Heart left ventricle (tissue), 13 donors: ENCODE measurements at regions not wholly inside any gene's neighbourhood (a gene's known extent, or its start where the extent isn't known, plus 50 kb on each side); places are given as distances from the start of the nearest gene placed in this dataset.

ENCODE experiments used
- POLR2A ChIP-seq, 2 donors: fragments of 450-650 bp; IDR thresholded peaks; one replicate each; pipeline ENCODE4 v1.6.1; 2017; ENCODE audit warnings: antibody characterized with exemption in 2 of 2, mild to moderate bottlenecking in 2 of 2, moderate library complexity in 2 of 2
- TF ChIP-seq, protein P1 (sequence below), 12 donors: fragments of 200-600 bp; sonication (generic) in 4 of 12; IDR thresholded peaks; one replicate each; pipeline versions ENCODE4 v1.5.0 to v1.8.0; 2018 to 2022; ENCODE audit warnings: antibody characterized with exemption in 12 of 12, mild to moderate bottlenecking in 5 of 12
- donor health status: ischemic (EF 13 %, LVEDD 7.1; RV severe dilation, severe dysfunction).
- donor health status: DM: no; HTN: yes; CAD: no.
- donor health status: DM: no; HTN: no; CAD: no.
- donor health status: ischemic (EF 25% LVEDD 6.9; RV normal size, moderate dysfunction).
- donor health status: ischemic (EF 25% LVEDD 5.7; RV mildly dilated, moderate dysfunction).
- donor health status: ischemic (EF 35%, LVEDD 5.7; RV mildly dilated, moderate dysfunction).
- donor health status: nonischemic (EF 11% LVEDD 7.7; RV severe dilation, severe dysfunction).
- donor health status: DM: yes; HTN: yes; CAD: no.
- donor health status: PGD.
- donor health status: ischemic (EF 29% LVEDD 5.4; RV normal size, mild dysfunction).
- donor health status: nonischemic (EF 23%, LVEDD 6.1; RV moderate dilation, normal function).

GRCh38 chr16:11413907-11414595, 68.8 kb downstream of the RMI2 start:
- TF ChIP-seq POLR2A (IDR thresholded peaks at IDR 0.05) = no peak
- TF ChIP-seq, protein P1, sequence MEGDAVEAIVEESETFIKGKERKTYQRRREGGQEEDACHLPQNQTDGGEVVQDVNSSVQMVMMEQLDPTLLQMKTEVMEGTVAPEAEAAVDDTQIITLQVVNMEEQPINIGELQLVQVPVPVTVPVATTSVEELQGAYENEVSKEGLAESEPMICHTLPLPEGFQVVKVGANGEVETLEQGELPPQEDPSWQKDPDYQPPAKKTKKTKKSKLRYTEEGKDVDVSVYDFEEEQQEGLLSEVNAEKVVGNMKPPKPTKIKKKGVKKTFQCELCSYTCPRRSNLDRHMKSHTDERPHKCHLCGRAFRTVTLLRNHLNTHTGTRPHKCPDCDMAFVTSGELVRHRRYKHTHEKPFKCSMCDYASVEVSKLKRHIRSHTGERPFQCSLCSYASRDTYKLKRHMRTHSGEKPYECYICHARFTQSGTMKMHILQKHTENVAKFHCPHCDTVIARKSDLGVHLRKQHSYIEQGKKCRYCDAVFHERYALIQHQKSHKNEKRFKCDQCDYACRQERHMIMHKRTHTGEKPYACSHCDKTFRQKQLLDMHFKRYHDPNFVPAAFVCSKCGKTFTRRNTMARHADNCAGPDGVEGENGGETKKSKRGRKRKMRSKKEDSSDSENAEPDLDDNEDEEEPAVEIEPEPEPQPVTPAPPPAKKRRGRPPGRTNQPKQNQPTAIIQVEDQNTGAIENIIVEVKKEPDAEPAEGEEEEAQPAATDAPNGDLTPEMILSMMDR (IDR thresholded peaks at IDR 0.05) = no peak
